ENCODE measurements at regions not wholly inside any gene's neighbourhood (a gene's known extent, or its start where the extent isn't known, plus 50 kb on each side); places are given as distances from the start of the nearest gene placed in this dataset.

GRCh38 chr3:6165951-6166350, 695.0 kb upstream of the GRM7 start (continued):
- TF ChIP-seq MED1 (CRISPR knock-in tag; IDR thresholded peaks at IDR 0.05; ENCODE audit: borderline replicate concordance), result no peak
- no peak for TF ChIP-seq HMGXB4 (CRISPR knock-in tag; IDR thresholded peaks at IDR 0.05)
- no peak for TF ChIP-seq MAFK (IDR thresholded peaks at IDR 0.05; ENCODE audit: low read length)
- TF ChIP-seq SFPQ (IDR thresholded peaks at IDR 0.05; ENCODE audit: low read depth, low read length), result no peak

- FAIRE-seq, result no peak
- in situ Hi-C loops (cut with MboI), result no loop called here
- CTCF ChIA-PET (ENCODE audit: low intra/inter-chr PET ratio), result no interaction called here
- 3% methylated on average over 8 of the region's 8 CpGs for WGBS (ENCODE audit: insufficient coverage, low coverage, missing lambda C conversion rate)
- Histone ChIP-seq H4K20me1 (replicated peaks; ENCODE audit: control insufficient read depth, insufficient read depth, low read length) (no peaks in the 10 kb centered on the region), H3K27ac (ENCODE audit: extremely low read depth, low read depth, low read length) (no peak overlapping the region), H3K4me1 (replicated peaks in 1 of 2; ENCODE audit: control insufficient read depth in 2 of 2, insufficient read depth in 2 of 2, low read length in 2 of 2) (no peaks in the 10 kb centered on the region), H3K9me1 (ENCODE audit: control insufficient read depth, insufficient read depth, low read length) (no peaks in the 10 kb centered on the region), H3K79me2 (ENCODE audit: control insufficient read depth, insufficient read depth, low read length) (no peaks in the 10 kb centered on the region), H3K4me2 (ENCODE audit: insufficient read depth, low read length) (no peak overlapping the region), H3K9me3 (replicated peaks; ENCODE audit: control insufficient read depth, insufficient read depth, low read depth, low read length) (no peaks in the 10 kb centered on the region), H2AFZ (ENCODE audit: low read depth, low read length) (no peak overlapping the region), H3K9ac (ENCODE audit: insufficient read depth in 1 of 2, low read depth in 2 of 2, low read length in 2 of 2) (no peak overlapping the region), H3K27me3 (ENCODE audit: control insufficient read depth in 2 of 2, insufficient read depth in 2 of 2, low read length in 2 of 2) (no peaks in the 10 kb centered on the region), H3K36me3 (ENCODE audit: control insufficient read depth, insufficient read depth, low read length) (no peaks in the 10 kb centered on the region), H3K4me3 (no peak overlapping the region)
- intact Hi-C loops (cut with micrococcal nuclease), result no loop called here
- ATAC-seq, result no peak
- POLR2A ChIA-PET, result no interaction called here
- DNase-seq (ENCODE audit: extremely low read depth in 1 of 4, low spot score in 3 of 4), result no peak
- BruUV-seq (replicated peaks), result no TSS peak
- TF ChIP-seq ZBTB1 (CRISPR knock-in tag; IDR thresholded peaks at IDR 0.05; ENCODE audit: borderline replicate concordance, low read depth) (no peak), TSHZ1 (CRISPR knock-in tag; IDR thresholded peaks at IDR 0.05) (no peak), ZNF395 (CRISPR knock-in tag; IDR thresholded peaks at IDR 0.05) (no peak), USF2 (CRISPR knock-in tag; IDR thresholded peaks at IDR 0.05) (no peak), SNIP1 (IDR thresholded peaks at IDR 0.05; ENCODE audit: low read depth) (no peak), ZSCAN32 (CRISPR knock-in tag; IDR thresholded peaks at IDR 0.05) (no peak), ARHGAP35 (IDR thresholded peaks at IDR 0.05; ENCODE audit: partially characterized antibody) (no peak), POLR2H (tag; IDR thresholded peaks at IDR 0.05; ENCODE audit: low read depth) (no peak)
Measured at GRCh38 chr3:6168256-6168655, 692.7 kb upstream of the GRM7 start.
